Stimulated activated effector memory CD8-positive, alpha-beta T cell treated with anti-CD3 and anti-CD28 coated beads, Interleukin-12 subunit alpha, Interleukin-12 subunit beta, amount 100 ng/mL, for 72 hours (primary cell): ENCODE measurements at regions not wholly inside any gene's neighbourhood (a gene's known extent, or its start where the extent isn't known, plus 50 kb on each side); places are given as distances from the start of the nearest gene placed in this dataset.
"Not testable (repeated sequence)": the region's sequence is repeated elsewhere in the genome, so short reads cannot be mapped to it uniquely, and the experiment has no call there.

Experiments
- ATAC-seq: fragments of 150-1000 bp; cut with Tn5 transposase; 2 replicates; pipeline ENCODE4 v1.10.0; 2021
- DNase-seq, 2 donors: peaks; one replicate each; pipeline ENCODE4 v3.0.0; 2021 to 2022; ENCODE audit warnings: low spot score in 2 of 2
- H3K27ac Mint-ChIP-seq: one replicate; pipeline ENCODE4 v1.8.0; 2022; ENCODE audit warnings: mild to moderate bottlenecking, mixed read lengths
- H3K36me3 Mint-ChIP-seq: one replicate; pipeline ENCODE4 v1.8.0; 2022; ENCODE audit warnings: mild to moderate bottlenecking, mixed read lengths
- H3K4me1 Mint-ChIP-seq: one replicate; pipeline ENCODE4 v1.8.0; 2022; ENCODE audit warnings: mixed read lengths
- H3K4me3 Mint-ChIP-seq: one replicate; pipeline ENCODE4 v1.8.0; 2022; ENCODE audit warnings: mild to moderate bottlenecking, mixed read lengths
- H3K9me3 Mint-ChIP-seq: one replicate; pipeline ENCODE4 v1.8.0; 2022; ENCODE audit warnings: mixed read lengths

DNA sequence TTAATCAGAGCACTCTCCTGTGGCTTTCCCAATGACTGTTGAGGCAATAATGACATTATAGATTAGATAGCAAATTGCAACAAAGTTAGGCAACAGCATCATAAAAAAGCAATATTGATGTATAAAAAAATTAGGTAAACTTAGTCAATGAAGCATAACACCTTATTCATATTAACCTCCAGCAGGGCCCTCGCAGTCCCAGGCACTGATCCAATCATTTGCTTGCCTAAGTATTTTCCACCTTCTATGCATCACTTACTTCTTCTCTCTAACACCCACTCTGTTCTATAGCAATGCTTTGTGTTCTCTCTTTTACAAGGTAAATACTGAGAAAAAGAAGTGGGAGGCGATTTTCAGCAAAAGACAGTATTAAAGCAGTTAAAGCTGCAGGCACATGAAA, 833.5 kb upstream of the ADGRL3 start:
- peaks cover 13% of the 10 kb centered on the region for H3K9me3 Mint-ChIP-seq
- no peak overlapping the region for H3K27ac Mint-ChIP-seq
- H3K4me3 Mint-ChIP-seq, result no peak overlapping the region
- no peaks in the 10 kb centered on the region for H3K36me3 Mint-ChIP-seq
- ATAC-seq (no peak), DNase-seq (no peak)
- no peaks in the 10 kb centered on the region for H3K4me1 Mint-ChIP-seq

DNA sequence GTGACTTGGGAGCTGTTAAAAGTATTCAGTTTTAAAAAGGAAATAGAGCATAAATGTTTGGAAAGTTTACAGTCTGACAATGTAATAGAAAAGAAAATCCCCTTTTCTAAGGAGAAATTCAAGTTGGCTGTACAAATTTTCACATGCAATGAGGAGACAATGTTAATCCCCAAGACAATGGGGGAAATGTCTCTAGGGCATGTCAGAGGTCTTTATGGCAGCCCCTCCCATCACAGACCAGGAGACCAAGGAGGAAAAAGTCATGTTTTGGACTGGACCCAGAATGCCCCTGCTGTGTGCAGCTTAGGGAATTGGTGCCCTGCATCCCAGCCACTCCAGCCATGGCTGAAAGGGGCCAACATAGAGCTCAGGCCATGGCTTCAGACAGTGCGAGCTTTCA, 831.1 kb upstream of the ADGRL3 start:
- Mint-ChIP-seq H3K4me1 (no peaks in the 10 kb centered on the region), H3K27ac (no peak overlapping the region), H3K36me3 (no peaks in the 10 kb centered on the region), H3K9me3 (peaks cover 20% of the 10 kb centered on the region), H3K4me3 (no peak overlapping the region)
- no peak for DNase-seq
- ATAC-seq, result no peak

DNA sequence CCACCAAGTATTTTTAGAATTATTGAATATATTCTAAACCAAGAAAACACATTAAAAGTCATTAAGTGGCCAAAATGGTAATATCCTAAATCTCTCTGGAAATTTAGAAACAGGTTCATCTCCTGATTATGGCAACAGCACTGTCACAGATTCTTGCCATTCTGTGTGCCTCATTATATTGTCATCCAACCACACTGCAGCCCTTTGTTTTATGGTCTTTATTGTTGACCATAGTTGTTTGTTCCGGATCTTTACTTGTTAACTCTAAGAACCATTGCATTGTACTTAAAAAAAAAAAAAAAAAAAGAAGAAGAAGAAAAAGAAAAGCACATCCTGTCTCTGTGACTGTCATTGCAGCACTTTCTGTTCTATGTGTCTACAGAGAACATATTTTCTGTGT, 822.1 kb upstream of the ADGRL3 start:
- H3K36me3 Mint-ChIP-seq, result no peaks in the 10 kb centered on the region
- H3K27ac Mint-ChIP-seq, result no peak overlapping the region
- H3K9me3 Mint-ChIP-seq, result peaks cover 12% of the 10 kb centered on the region
- H3K4me3 Mint-ChIP-seq, result no peak overlapping the region
- ATAC-seq, result no peak
- no peak for DNase-seq
- no peaks in the 10 kb centered on the region for H3K4me1 Mint-ChIP-seq

DNA sequence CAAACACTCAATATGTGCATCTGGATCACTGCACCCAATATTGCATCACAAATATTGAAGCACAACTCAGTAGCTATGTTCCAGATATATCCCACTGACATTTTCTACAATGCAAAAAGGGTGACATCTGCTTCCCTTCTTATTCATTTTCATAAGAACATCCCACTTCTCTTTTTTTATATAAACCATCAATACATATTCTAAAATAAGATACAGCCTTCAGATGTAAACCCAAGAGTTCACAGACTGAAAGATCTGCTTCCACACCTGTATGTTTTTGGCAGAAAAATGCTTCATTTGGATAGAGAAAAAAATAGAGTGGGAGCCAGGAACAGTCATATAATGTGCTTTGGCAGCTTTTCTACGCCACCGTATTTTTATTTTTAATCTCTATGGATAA, 815.6 kb upstream of the ADGRL3 start:
- Mint-ChIP-seq H3K4me3 (no peak overlapping the region), H3K9me3 (peaks cover 14% of the 10 kb centered on the region), H3K4me1 (no peaks in the 10 kb centered on the region), H3K27ac (no peak overlapping the region), H3K36me3 (no peaks in the 10 kb centered on the region)
- DNase-seq (no peak), ATAC-seq (no peak)

DNA sequence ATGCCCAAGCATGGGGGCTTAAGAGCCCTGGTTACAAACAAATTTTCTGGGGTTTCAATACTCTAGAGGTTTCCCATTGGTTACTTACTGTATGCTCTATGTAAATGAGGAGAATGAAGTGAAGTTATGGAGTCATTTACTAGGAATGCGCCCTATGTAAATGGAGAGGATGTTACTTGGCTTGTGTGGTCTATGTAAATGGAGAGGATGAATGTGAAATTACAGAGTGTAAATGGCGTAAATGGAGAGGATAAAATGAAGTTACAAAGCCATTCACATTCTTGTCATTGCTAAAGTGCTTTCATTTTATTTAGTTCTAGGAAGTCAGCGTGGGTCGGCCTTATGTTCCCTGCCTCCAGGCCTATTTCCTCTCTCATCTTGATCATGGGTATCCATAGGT, 810.5 kb upstream of the ADGRL3 start:
- Mint-ChIP-seq H3K9me3 (peaks cover 9% of the 10 kb centered on the region), H3K36me3 (no peaks in the 10 kb centered on the region), H3K27ac (no peak overlapping the region), H3K4me1 (no peaks in the 10 kb centered on the region), H3K4me3 (no peak overlapping the region)
- ATAC-seq, result no peak
- no peak for DNase-seq

DNA sequence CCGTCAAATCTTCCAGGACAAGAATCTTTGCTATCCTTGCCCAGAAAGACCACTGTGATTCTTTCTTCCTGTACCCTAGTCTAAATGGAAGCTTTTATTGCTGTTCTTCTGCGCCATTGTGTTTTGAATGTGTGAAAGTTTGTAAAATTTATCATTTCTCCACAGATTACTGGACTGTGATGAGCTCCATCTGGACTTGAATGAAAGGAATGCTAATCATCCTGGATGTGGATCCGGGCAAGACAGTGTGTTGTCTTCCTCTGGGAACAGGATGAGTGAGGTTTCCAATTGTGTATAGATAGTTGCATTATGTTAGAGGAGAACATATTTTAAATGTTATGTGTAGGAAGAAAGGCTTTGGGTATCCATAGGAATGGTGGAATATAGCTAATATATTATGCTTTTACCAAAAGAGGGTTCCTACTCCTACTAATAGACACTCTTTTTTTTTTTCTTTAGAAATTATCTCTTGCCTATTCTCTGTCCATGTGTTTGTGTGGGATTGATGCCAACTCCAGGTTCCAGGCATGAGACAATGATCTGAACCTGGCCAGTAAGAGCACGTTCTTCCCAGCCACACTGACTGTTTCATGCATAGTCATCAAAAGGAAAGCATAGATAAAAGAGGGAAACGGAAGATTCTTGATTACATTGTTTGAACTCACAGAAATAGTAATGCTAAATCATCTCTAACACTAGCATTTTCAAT, 803.6 kb upstream of the ADGRL3 start:
- Mint-ChIP-seq H3K27ac (no peak overlapping the region), H3K4me3 (no peak overlapping the region), H3K36me3 (no peaks in the 10 kb centered on the region), H3K4me1 (no peaks in the 10 kb centered on the region), H3K9me3 (peaks cover 17% of the 10 kb centered on the region)
- ATAC-seq (no peak), DNase-seq (no peak)

DNA sequence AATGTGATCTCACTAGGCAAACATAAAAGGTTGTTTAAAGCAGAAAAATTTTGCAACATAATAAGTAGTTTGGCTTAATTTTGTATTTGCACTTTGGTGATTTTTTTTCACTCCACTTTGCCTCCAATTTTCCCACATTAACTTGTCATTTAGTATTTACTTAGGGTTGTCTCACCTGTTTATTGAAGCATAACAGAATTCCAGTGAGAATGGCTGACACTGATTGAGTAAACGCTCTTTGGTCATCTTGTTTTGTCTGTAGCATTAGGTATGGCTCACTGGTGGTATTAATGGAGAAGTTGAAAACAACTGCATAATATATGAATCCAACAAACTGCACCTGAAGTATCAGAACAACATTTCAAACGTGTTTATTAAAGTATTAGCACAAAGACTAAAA, 799.5 kb upstream of the ADGRL3 start:
- no peaks in the 10 kb centered on the region for H3K4me1 Mint-ChIP-seq
- ATAC-seq (no peak), DNase-seq (no peak)
- H3K4me3 Mint-ChIP-seq, result no peak overlapping the region
- no peak overlapping the region for H3K27ac Mint-ChIP-seq
- H3K36me3 Mint-ChIP-seq, result no peaks in the 10 kb centered on the region
- peaks cover 14% of the 10 kb centered on the region for H3K9me3 Mint-ChIP-seq

DNA sequence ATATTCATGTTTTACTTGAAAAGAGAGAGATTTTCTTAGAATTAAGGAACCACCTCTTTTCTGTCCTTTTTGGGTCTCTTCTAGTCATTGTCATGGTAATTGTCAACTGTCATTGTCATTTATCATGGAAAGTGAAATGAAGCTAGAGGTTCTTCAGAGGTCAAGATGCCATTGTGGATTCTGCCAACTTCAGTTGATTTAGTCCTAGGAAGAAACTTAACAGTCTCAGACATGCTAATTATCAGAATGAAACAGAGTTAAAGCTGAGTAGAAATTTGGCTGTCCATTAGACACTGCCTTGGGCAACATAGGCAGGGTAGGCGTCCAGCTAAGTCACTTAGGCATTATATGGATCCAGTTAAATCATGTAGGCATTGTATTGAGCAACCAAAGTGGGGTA, 796.1 kb upstream of the ADGRL3 start:
- Mint-ChIP-seq H3K36me3 (no peaks in the 10 kb centered on the region), H3K4me3 (no peak overlapping the region), H3K9me3 (peaks cover 18% of the 10 kb centered on the region), H3K4me1 (no peaks in the 10 kb centered on the region), H3K27ac (no peak overlapping the region)
- ATAC-seq, result no peak
- no peak for DNase-seq

DNA sequence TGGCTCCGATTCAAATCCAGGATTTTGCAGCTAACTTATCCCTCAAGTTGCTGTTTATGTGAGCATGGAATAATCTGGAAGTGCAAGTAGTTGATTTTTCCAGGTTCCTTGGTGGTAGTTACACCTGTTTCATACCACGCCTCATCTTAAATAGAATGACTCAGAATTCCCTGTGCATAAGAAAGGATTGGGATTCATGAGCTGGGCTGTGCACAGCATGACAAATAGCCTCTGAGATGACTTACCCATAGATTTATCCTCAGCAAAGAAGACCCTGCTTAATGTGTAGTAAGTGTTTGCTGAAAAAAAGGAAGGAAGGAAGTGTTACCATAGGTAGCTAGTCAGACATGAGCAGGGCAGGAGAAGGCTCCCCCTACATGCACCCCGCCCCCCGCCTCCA, 777.7 kb upstream of the ADGRL3 start:
- no peak overlapping the region for H3K4me3 Mint-ChIP-seq
- peaks cover 10% of the 10 kb centered on the region for H3K9me3 Mint-ChIP-seq
- no peaks in the 10 kb centered on the region for H3K4me1 Mint-ChIP-seq
- DNase-seq, result no peak
- ATAC-seq, result no peak
- no peak overlapping the region for H3K27ac Mint-ChIP-seq
- no peaks in the 10 kb centered on the region for H3K36me3 Mint-ChIP-seq

DNA sequence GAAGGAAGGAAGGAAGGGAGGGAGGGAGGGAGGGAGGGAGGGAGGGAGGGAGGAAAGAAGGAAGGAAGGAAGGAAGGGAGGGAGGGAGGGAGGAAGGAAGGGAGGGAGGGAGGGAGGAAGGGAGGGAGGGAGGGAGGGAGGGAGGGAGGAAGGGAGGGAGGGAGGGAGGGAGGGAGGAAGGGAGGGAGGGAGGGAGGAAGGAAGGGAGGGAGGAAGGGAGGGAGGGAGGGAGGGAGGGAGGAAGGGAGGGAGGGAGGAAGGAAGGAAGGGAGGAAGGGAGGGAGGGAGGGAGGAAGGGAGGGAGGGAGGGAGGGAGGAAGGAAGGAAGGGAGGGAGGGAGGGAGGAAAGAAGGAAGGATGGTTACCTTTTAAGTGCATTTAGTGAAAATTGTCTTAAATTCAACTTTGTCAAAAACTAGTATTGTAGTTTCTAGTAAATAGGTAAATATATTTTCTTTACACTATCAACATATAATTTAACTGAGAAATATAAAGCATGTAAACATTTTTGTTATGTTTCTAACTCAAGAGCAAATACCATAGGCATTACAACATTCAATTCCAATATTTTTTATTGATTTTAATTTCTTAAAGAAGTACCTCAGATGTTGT, 776.4 kb upstream of the ADGRL3 start:
- not testable (repeated sequence) for DNase-seq, H3K9me3 Mint-ChIP-seq, H3K36me3 Mint-ChIP-seq, H3K4me1 Mint-ChIP-seq, H3K27ac Mint-ChIP-seq, H3K4me3 Mint-ChIP-seq, ATAC-seq

DNA sequence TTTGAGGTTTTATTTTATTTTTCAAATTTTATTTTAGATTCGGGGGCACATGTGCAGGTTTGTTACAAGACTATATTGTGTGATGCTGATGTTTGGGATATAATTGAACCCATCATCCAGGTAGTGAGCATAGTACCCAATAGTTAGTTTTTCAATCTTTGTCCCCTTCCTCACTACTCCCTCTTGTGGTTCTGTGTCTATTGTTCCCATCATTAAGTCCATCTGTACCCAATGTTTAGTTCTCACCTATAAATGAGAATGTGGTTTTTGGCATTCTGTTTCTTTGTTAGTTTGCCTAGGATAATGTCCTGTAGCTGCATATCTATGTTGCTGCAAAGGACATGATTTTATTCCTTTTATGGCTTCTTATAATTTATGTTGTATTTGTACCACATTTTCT, 767.2 kb upstream of the ADGRL3 start:
- DNase-seq (no peak), ATAC-seq (no peak)
- H3K36me3 Mint-ChIP-seq, result no peaks in the 10 kb centered on the region
- no peak overlapping the region for H3K27ac Mint-ChIP-seq
- peaks cover 10% of the 10 kb centered on the region for H3K9me3 Mint-ChIP-seq
- no peak overlapping the region for H3K4me3 Mint-ChIP-seq
- H3K4me1 Mint-ChIP-seq, result no peaks in the 10 kb centered on the region

DNA sequence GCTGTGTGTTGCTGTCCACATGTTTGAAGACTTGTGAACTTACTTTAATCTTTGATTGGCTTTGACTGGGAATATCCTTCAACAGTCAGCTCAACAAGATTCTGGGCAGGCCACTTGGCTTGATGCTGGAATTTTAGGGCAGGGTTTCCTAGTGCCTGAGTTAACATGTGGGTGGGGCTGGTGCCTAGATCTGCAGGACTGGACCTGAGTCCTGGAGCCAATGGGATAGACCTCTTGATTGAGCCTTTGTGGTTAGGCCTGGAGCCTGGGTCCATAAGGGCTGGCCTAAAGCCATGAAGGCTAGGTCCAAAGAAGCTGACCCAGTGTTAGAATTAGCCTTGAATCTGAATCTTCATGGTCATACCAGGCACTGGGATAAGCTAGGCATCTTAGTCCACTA, 757.1 kb upstream of the ADGRL3 start:
- Mint-ChIP-seq H3K36me3 (no peaks in the 10 kb centered on the region), H3K4me3 (no peak overlapping the region), H3K27ac (no peak overlapping the region), H3K4me1 (no peaks in the 10 kb centered on the region), H3K9me3 (peaks cover 29% of the 10 kb centered on the region)
- DNase-seq, result no peak
- ATAC-seq, result no peak

DNA sequence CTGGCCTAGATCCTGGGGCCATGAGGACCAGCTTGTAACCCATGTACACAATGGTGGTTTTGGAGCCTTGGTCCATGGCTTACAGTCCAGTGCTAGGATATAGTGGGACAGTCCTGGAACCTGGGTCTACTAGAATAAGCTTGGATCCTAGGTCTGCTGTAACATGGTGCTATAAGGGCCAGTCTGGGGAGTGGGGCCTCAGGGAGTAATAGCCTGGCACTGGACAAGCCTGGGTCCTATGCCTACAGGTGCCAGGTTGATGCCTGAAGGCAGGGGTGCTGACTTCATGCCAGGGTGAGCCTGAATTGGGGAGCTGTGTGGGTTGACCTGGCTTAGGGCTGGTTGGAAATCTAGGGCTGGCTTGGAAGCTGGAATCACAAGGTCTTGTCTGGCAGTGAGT, 756.3 kb upstream of the ADGRL3 start:
- Mint-ChIP-seq H3K9me3 (peaks cover 28% of the 10 kb centered on the region), H3K27ac (no peak overlapping the region), H3K4me1 (no peaks in the 10 kb centered on the region), H3K4me3 (no peak overlapping the region), H3K36me3 (no peaks in the 10 kb centered on the region)
- no peak for DNase-seq
- ATAC-seq, result no peak

DNA sequence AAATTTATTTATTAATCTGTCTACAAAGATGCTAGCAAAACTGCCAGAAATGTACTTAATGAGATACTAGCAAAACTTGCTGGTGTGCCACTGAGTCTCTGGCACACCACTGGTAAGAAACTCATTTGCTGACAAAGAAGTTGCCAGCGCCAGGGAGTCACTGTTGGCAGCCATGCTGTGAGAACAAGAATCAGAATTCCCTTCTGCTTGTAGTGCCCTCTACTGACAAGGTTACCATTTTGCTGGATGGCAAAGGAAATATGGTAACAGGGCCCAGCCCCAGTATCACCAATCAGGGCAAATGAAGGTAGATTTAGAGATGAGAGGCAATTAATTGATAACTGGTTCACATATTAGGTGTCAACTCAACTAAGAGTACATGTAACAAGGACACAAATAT, 750.1 kb upstream of the ADGRL3 start:
- Mint-ChIP-seq H3K9me3 (peaks cover 22% of the 10 kb centered on the region), H3K4me3 (no peak overlapping the region), H3K4me1 (no peaks in the 10 kb centered on the region), H3K27ac (no peak overlapping the region), H3K36me3 (no peaks in the 10 kb centered on the region)
- ATAC-seq, result no peak
- no peak for DNase-seq

DNA sequence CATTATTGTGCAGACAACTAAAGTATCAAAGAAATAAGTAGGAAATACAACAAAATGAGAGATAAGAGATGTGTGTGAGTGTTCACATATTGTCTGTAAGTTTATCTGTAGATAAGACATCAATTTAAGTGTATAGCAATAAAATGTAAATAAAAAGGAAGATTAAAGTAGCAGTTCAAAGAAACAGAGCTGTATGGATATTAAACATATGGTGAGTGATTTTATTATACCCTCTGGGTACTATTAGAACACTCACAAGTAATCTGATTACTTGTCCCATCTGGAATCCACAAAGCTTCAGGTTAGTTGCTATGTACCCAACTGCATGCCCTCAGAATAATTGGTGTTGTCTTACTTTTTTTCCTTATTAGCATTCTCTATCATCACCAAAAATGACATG, 747.9 kb upstream of the ADGRL3 start:
- ATAC-seq (no peak), DNase-seq (no peak)
- H3K9me3 Mint-ChIP-seq, result peaks cover 19% of the 10 kb centered on the region
- no peaks in the 10 kb centered on the region for H3K4me1 Mint-ChIP-seq
- no peaks in the 10 kb centered on the region for H3K36me3 Mint-ChIP-seq
- H3K27ac Mint-ChIP-seq, result no peak overlapping the region
- no peak overlapping the region for H3K4me3 Mint-ChIP-seq

DNA sequence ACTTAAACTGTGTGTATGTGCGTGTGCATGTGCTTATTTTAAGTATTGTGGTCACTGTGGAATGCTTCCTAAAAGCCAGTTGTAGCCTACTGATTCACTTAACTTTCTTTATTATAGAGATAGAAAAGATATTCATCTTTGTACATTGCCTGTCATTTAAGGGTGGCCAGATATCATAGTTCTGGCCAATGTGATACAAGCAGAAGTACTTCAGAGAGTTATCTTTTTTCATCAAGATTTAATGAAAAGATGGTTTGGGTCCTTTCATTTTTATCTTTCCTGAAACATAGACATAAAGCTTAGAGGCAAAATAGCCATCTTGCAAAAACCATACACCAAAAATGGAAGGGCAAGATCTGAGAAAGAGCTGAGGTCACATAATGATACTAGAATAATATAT, 744.7 kb upstream of the ADGRL3 start:
- peaks cover 24% of the 10 kb centered on the region for H3K9me3 Mint-ChIP-seq
- H3K27ac Mint-ChIP-seq, result no peak overlapping the region
- no peaks in the 10 kb centered on the region for H3K4me1 Mint-ChIP-seq
- no peak for DNase-seq
- no peak overlapping the region for H3K4me3 Mint-ChIP-seq
- no peak for ATAC-seq
- H3K36me3 Mint-ChIP-seq, result no peaks in the 10 kb centered on the region

DNA sequence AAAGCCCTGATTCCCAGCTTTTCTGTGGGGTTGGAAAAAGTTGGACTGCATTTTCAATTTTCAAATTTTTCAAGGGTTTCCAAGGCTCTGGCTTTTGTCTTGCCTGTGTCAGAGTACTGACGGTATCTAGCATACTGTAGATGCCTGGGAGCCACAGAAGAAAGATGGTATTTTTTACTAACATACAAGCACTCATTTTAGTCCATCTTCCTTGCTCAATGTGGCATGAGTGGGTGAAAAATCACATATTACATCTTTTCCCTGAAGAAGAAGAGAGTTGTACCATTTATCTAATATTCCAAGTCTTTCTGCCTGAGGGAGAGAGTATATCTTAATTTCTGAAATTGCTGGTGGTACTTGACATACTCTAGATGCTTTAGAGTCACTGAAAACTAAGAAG, 738.6 kb upstream of the ADGRL3 start:
- Mint-ChIP-seq H3K36me3 (no peaks in the 10 kb centered on the region), H3K4me1 (no peaks in the 10 kb centered on the region), H3K27ac (no peak overlapping the region), H3K9me3 (peaks cover 36% of the 10 kb centered on the region), H3K4me3 (no peak overlapping the region)
- DNase-seq (no peak), ATAC-seq (no peak)
